ENCODE measurements at regions not wholly inside any gene's neighbourhood (a gene's known extent, or its start where the extent isn't known, plus 50 kb on each side); places are given as distances from the start of the nearest gene placed in this dataset.

DNA sequence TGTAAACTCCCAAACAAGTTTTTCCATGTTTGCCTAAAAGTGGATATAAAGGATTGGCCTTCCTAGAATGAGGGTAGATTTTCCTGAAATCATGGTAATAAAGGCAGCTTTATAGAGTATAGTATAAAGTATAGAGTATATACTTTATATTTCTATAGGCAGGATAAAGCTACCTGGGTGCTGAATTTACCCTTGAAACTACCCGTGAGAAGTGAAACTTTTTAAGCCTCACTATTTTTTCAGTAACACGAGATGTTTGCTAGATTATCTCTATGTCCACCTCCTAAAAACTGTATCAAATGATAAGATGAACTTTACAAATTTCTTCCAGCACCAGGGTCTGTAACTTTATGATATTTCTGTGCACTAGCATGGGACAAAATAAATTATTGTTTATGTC, 340.0 kb upstream of the GALNTL6 start (continued):
- no peak for TF ChIP-seq RBBP5 (IDR thresholded peaks at IDR 0.05; ENCODE audit: borderline replicate concordance, low read depth, low read length)
- TF ChIP-seq SIN3A (conservative IDR thresholded peaks at IDR 0.05 in 1 of 2, IDR thresholded peaks at IDR 0.05 in 1 of 2; ENCODE audit: low read depth in 1 of 2, low read length in 2 of 2) = no peak
- TF ChIP-seq KDM1A (IDR thresholded peaks at IDR 0.05; ENCODE audit: borderline replicate concordance, low read length) = no peak
